ENCODE measurements at regions not wholly inside any gene's neighbourhood (a gene's known extent, or its start where the extent isn't known, plus 50 kb on each side); places are given as distances from the start of the nearest gene placed in this dataset.

DNA sequence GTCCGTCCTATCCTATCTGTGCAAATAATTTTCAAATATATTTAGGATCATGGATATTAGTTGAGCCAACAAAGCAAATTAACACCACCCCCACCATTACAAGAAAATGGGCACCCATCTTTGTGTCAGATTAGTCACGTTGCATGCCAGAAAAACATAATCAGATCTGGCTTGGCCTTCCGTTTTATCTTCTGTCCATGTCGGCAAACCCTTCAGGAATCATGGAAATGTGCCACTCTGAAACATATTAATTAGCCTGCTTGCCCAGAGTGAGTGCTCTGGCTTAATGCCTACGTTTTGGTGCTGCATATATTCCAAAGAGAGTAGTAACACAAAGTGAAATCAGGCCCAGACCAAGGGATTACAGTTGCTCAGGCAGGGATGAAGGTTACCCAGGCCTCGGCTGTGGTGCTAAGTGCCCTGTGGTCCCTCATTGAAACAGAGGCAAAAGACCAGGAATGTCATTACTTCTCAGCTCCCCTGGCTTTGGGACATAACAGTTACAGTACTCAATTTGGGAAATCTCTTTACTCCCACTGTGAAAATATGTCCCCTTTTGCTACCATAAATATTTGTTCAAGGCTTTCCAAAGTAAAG, 154.0 kb upstream of the LSM8 start:
- TF ChIP-seq, protein P1, sequence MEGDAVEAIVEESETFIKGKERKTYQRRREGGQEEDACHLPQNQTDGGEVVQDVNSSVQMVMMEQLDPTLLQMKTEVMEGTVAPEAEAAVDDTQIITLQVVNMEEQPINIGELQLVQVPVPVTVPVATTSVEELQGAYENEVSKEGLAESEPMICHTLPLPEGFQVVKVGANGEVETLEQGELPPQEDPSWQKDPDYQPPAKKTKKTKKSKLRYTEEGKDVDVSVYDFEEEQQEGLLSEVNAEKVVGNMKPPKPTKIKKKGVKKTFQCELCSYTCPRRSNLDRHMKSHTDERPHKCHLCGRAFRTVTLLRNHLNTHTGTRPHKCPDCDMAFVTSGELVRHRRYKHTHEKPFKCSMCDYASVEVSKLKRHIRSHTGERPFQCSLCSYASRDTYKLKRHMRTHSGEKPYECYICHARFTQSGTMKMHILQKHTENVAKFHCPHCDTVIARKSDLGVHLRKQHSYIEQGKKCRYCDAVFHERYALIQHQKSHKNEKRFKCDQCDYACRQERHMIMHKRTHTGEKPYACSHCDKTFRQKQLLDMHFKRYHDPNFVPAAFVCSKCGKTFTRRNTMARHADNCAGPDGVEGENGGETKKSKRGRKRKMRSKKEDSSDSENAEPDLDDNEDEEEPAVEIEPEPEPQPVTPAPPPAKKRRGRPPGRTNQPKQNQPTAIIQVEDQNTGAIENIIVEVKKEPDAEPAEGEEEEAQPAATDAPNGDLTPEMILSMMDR (IDR thresholded peaks at IDR 0.05), result no peak
- no peak for TF ChIP-seq POLR2A (IDR thresholded peaks at IDR 0.05)

Data from adrenal gland (tissue), 5 donors.